PFSK-1 (cell line): ENCODE measurements at regions not wholly inside any gene's neighbourhood (a gene's known extent, or its start where the extent isn't known, plus 50 kb on each side); places are given as distances from the start of the nearest gene placed in this dataset.

Experiments used
- POLR2AphosphoS5 ChIP-seq: IDR thresholded peaks from 2 replicates; pipeline ENCODE4 v1.6.1; 2012; ENCODE audit warnings: low read depth, mild to moderate bottlenecking, control low read depth, low read length, moderate library complexity
- TAF1 ChIP-seq: IDR thresholded peaks from 2 replicates; pipeline ENCODE4 v1.6.1; 2012; ENCODE audit warnings: low read length, control low read depth, borderline replicate concordance; ENCODE audit not compliant: insufficient read depth

GRCh38 chr21:38958323-38958705 is 152.6 kb downstream of the ETS2 start:
- TF ChIP-seq TAF1, result no peak
- no peak for TF ChIP-seq POLR2AphosphoS5
